Cardiac muscle cell (in vitro differentiated cells and primary cell): ENCODE measurements at regions not wholly inside any gene's neighbourhood (a gene's known extent, or its start where the extent isn't known, plus 50 kb on each side); places are given as distances from the start of the nearest gene placed in this dataset.

Experiments used
- DNase-seq, 2 donors: peaks; one replicate each; pipeline versions ENCODE4 v3.0.0 to v3.0.0-alpha.2; 2010 to 2017; ENCODE audit warnings: low read depth in 1 of 2, low spot score in 1 of 2
- H3K27ac ChIP-seq: fragments of 200-600 bp; sonication (generic); 2 replicates; pipeline ENCODE4 v1.5.1; 2016
- H3K27me3 ChIP-seq: fragments of 200-600 bp; sonication (generic); 2 replicates; pipeline ENCODE4 v1.6.0; 2016; ENCODE audit warnings: control low read depth
- H3K36me3 ChIP-seq: fragments of 200-600 bp; sonication (generic); 2 replicates; pipeline ENCODE4 v1.5.1; 2016; ENCODE audit warnings: control low read depth
- H3K4me1 ChIP-seq: fragments of 200-600 bp; sonication (generic); 2 replicates; pipeline ENCODE4 v1.8.1; 2017; ENCODE audit warnings: low read depth, mild to moderate bottlenecking, mixed run types
- H3K4me3 ChIP-seq: fragments of 200-600 bp; sonication (generic); 2 replicates; pipeline ENCODE4 v1.5.1; 2016; ENCODE audit warnings: mild to moderate bottlenecking
- H3K9me3 ChIP-seq: fragments of 200-600 bp; sonication (generic); 2 replicates; pipeline ENCODE4 v1.5.1; 2017; ENCODE audit warnings: low read depth, mild to moderate bottlenecking, control low read depth
- CTCF ChIP-seq: IDR thresholded peaks from 2 replicates; pipeline ENCODE4 v1.5.1; 2012; ENCODE audit warnings: low read depth, mild to moderate bottlenecking, low read length

DNA sequence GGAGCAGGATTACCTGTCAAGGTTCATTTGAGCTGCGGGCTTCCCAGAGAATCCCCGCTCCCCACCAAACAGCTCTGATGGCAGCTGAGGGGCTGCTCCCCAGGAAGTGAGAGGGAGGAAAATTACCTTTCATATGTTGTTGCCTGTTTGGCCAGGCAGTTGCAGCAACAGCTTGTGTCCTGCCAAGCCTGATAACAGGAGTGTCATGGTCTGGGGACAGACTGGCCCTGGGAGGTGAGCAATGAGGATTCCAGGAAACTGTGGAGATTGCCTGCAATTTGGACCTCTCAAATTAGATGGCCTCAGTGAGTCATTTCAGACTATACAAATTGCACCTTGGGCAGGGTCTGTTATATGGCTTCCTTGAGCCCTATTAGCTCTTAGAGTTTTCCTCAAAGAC lies 189.3 kb downstream of the PTPRU start:
- no peaks in the 10 kb centered on the region for H3K9me3 ChIP-seq
- H3K27me3 ChIP-seq, result no peaks in the 10 kb centered on the region
- no peak overlapping the region for H3K4me3 ChIP-seq
- H3K36me3 ChIP-seq, result no peaks in the 10 kb centered on the region
- TF ChIP-seq CTCF, result no peak
- DNase-seq, result no peak
- H3K4me1 ChIP-seq, result no peaks in the 10 kb centered on the region
- no peak overlapping the region for H3K27ac ChIP-seq

- Histone ChIP-seq H3K9me3 (no peaks in the 10 kb centered on the region), H3K4me1 (no peaks in the 10 kb centered on the region), H3K27me3 (no peaks in the 10 kb centered on the region), H3K27ac (no peak overlapping the region), H3K36me3 (no peaks in the 10 kb centered on the region), H3K4me3 (no peak overlapping the region)
- no peak for DNase-seq
- no peak for TF ChIP-seq CTCF
Measured at GRCh38 chr1:29424266-29424665, 187.9 kb downstream of the PTPRU start.

- no peak overlapping the region for H3K4me3 ChIP-seq
- peak in 1 of 2 donors; percentile 14 for DNase-seq
- no peaks in the 10 kb centered on the region for H3K27me3 ChIP-seq
- no peaks in the 10 kb centered on the region for H3K9me3 ChIP-seq
- H3K4me1 ChIP-seq, result no peaks in the 10 kb centered on the region
- no peak for TF ChIP-seq CTCF
- H3K36me3 ChIP-seq, result no peaks in the 10 kb centered on the region
- no peak overlapping the region for H3K27ac ChIP-seq
Measured at GRCh38 chr1:29420202-29420601, 183.9 kb downstream of the PTPRU start.

- H3K27me3 ChIP-seq, result no peaks in the 10 kb centered on the region
- no peaks in the 10 kb centered on the region for H3K9me3 ChIP-seq
- H3K36me3 ChIP-seq, result no peaks in the 10 kb centered on the region
- no peak for TF ChIP-seq CTCF
- H3K27ac ChIP-seq, result no peak overlapping the region
- no peak overlapping the region for H3K4me3 ChIP-seq
- H3K4me1 ChIP-seq, result no peaks in the 10 kb centered on the region
- DNase-seq, result no peak
Measured at GRCh38 chr1:29417971-29418370, 181.6 kb downstream of the PTPRU start.

- no peak overlapping the region for H3K4me3 ChIP-seq
- H3K9me3 ChIP-seq, result no peaks in the 10 kb centered on the region
- H3K27me3 ChIP-seq, result no peaks in the 10 kb centered on the region
- H3K36me3 ChIP-seq, result no peaks in the 10 kb centered on the region
- no peaks in the 10 kb centered on the region for H3K4me1 ChIP-seq
- H3K27ac ChIP-seq, result no peak overlapping the region
- TF ChIP-seq CTCF, result no peak
- peak in 1 of 2 donors; percentile 69 for DNase-seq
Measured at GRCh38 chr1:29417147-29417858, 181.0 kb downstream of the PTPRU start.
